Trophoblast cell (in vitro differentiated cells and primary cell): ENCODE measurements at regions not wholly inside any gene's neighbourhood (a gene's known extent, or its start where the extent isn't known, plus 50 kb on each side); places are given as distances from the start of the nearest gene placed in this dataset.

Experiments used
- DNase-seq, 2 donors: peaks; one replicate each; pipeline ENCODE4 v3.0.0-alpha.2; 2016
- H2AFZ ChIP-seq: 2 replicates; pipeline ENCODE4 v1.6.1; 2013; ENCODE audit warnings: low read length, moderate library complexity, mild to moderate bottlenecking; ENCODE audit not compliant: insufficient read depth, poor library complexity
- H2AK5ac ChIP-seq: 2 replicates; pipeline ENCODE4 v1.6.1; 2013; ENCODE audit warnings: mild to moderate bottlenecking, low read length
- H2BK120ac ChIP-seq: 2 replicates; pipeline ENCODE4 v1.6.1; 2013; ENCODE audit warnings: low read length, mild to moderate bottlenecking, moderate library complexity; ENCODE audit not compliant: insufficient read depth, poor library complexity
- H2BK12ac ChIP-seq: 2 replicates; pipeline ENCODE4 v1.6.1; 2013; ENCODE audit warnings: mild to moderate bottlenecking, low read length, moderate library complexity
- H2BK5ac ChIP-seq: 2 replicates; pipeline ENCODE4 v1.6.1; 2013; ENCODE audit warnings: low read length, low read depth, moderate library complexity, mild to moderate bottlenecking; ENCODE audit not compliant: poor library complexity
- H3K14ac ChIP-seq: 2 replicates; pipeline ENCODE4 v1.6.1; 2013; ENCODE audit warnings: mild to moderate bottlenecking, low read length
- H3K18ac ChIP-seq: 2 replicates; pipeline ENCODE4 v1.6.1; 2013; ENCODE audit warnings: mild to moderate bottlenecking, low read length
- H3K23ac ChIP-seq: 2 replicates; pipeline ENCODE4 v1.6.1; 2013; ENCODE audit warnings: low read length
- H3K27ac ChIP-seq: 2 replicates; pipeline ENCODE4 v1.5.1; 2013; ENCODE audit warnings: low read depth, mild to moderate bottlenecking, inconsistent platforms, low read length, moderate library complexity
- H3K27me3 ChIP-seq: 2 replicates; pipeline ENCODE4 v1.6.1; 2013; ENCODE audit warnings: inconsistent platforms, mild to moderate bottlenecking, low read length, moderate library complexity; ENCODE audit not compliant: insufficient read depth
- H3K36me3 ChIP-seq, 2 experiments: 1 replicate in 1 of 2; 2 replicates in 1 of 2; pipeline ENCODE4 v1.6.1; 2013; ENCODE audit warnings: low read length in 2 of 2, mild to moderate bottlenecking in 2 of 2, moderate library complexity in 1 of 2; ENCODE audit not compliant: insufficient read depth in 2 of 2, control insufficient read depth in 1 of 2
- H3K4ac ChIP-seq: 2 replicates; pipeline ENCODE4 v1.6.1; 2013; ENCODE audit warnings: low read depth, mild to moderate bottlenecking, low read length, moderate library complexity
- H3K4me1 ChIP-seq, 2 experiments: 1 replicate in 1 of 2; 2 replicates in 1 of 2; pipeline ENCODE4 v1.6.1; 2013; ENCODE audit warnings: low read length in 2 of 2, mild to moderate bottlenecking in 2 of 2, moderate library complexity in 1 of 2; ENCODE audit not compliant: insufficient read depth in 2 of 2, control insufficient read depth in 1 of 2
- H3K4me2 ChIP-seq: 2 replicates; pipeline ENCODE4 v1.6.1; 2013; ENCODE audit warnings: inconsistent platforms, mild to moderate bottlenecking, low read length, moderate library complexity
- H3K4me3 ChIP-seq: 2 replicates; pipeline ENCODE4 v1.5.1; 2013; ENCODE audit warnings: mild to moderate bottlenecking, low read depth, low read length, inconsistent platforms
- H3K79me1 ChIP-seq: one replicate; pipeline ENCODE4 v1.6.1; 2013; ENCODE audit warnings: low read length
- H3K79me2 ChIP-seq: 2 replicates; pipeline ENCODE4 v1.6.1; 2013; ENCODE audit warnings: low read length, mild to moderate bottlenecking; ENCODE audit not compliant: control insufficient read depth, insufficient read depth, poor library complexity
- H3K9ac ChIP-seq: 2 replicates; pipeline ENCODE4 v1.6.1; 2013; ENCODE audit warnings: mild to moderate bottlenecking, low read length
- H3K9me3 ChIP-seq: 2 replicates; pipeline ENCODE4 v1.6.1; 2013; ENCODE audit warnings: low read depth, mild to moderate bottlenecking, control low read depth, inconsistent platforms, low read length; ENCODE audit not compliant: insufficient read depth
- H4K12ac ChIP-seq: 2 replicates; pipeline ENCODE4 v1.6.1; 2013; ENCODE audit warnings: low read depth, mild to moderate bottlenecking, low read length, moderate library complexity
- H4K8ac ChIP-seq: 2 replicates; pipeline ENCODE4 v1.6.1; 2013; ENCODE audit warnings: low read depth, mild to moderate bottlenecking, low read length, moderate library complexity
- H4K91ac ChIP-seq: one replicate; pipeline ENCODE4 v1.6.1; 2013; ENCODE audit warnings: low read depth, mild to moderate bottlenecking, low read length, moderate library complexity
- WGBS: extraction: QIAGEN DNeasy Blood & Tissue Kit; methylation state at CpG from one replicate; pipeline ENCODE4 v1.1.7; 2013; ENCODE audit warnings: missing lambda C conversion rate; ENCODE audit not compliant: insufficient read length, insufficient coverage; ENCODE audit errors: extremely low coverage; 5-methylcytosine and 5-hydroxymethylcytosine counted together

- WGBS: no CpG with 5 or more reads among the region's 5 CpGs
- Histone ChIP-seq H3K4me1 (no peaks in the 10 kb centered on the region), H4K12ac (no peak overlapping the region), H3K9me3 (peaks cover 17% of the 10 kb centered on the region), H3K79me2 (no peaks in the 10 kb centered on the region), H3K4me3 (no peak overlapping the region), H3K36me3 (no peaks in the 10 kb centered on the region), H2BK12ac (no peak overlapping the region), H3K27ac (no peak overlapping the region), H3K4me2 (no peak overlapping the region), H3K18ac (no peak overlapping the region), H2BK5ac (no peak overlapping the region), H2AK5ac (no peak overlapping the region), H3K9ac (no peak overlapping the region), H2BK120ac (no peak overlapping the region), H3K27me3 (no peaks in the 10 kb centered on the region), H3K23ac (no peak overlapping the region), H3K79me1 (no peaks in the 10 kb centered on the region), H4K91ac (no peak overlapping the region), H3K14ac (no peak overlapping the region), H2AFZ (no peak overlapping the region), H3K4ac (no peak overlapping the region), H4K8ac (no peak overlapping the region)
- no peak for DNase-seq
Measured at GRCh38 chr5:2920312-2920711, 168.8 kb upstream of the IRX2 start.

- H3K79me1 ChIP-seq: no peaks in the 10 kb centered on the region
- no peak overlapping the region for H2AFZ ChIP-seq
- H3K18ac ChIP-seq: no peak overlapping the region
- no peaks in the 10 kb centered on the region for H3K36me3 ChIP-seq
- H3K4me2 ChIP-seq: no peak overlapping the region
- H3K14ac ChIP-seq: no peak overlapping the region
- H3K4ac ChIP-seq: no peak overlapping the region
- no peak overlapping the region for H4K8ac ChIP-seq
- no peak for DNase-seq
- no peak overlapping the region for H3K27ac ChIP-seq
- no peak overlapping the region for H2AK5ac ChIP-seq
- no peak overlapping the region for H4K12ac ChIP-seq
- no peak overlapping the region for H2BK120ac ChIP-seq
- no peak overlapping the region for H2BK5ac ChIP-seq
- peaks cover 17% of the 10 kb centered on the region for H3K9me3 ChIP-seq
- WGBS: no CpG with 5 or more reads among the region's 11 CpGs
- H3K4me3 ChIP-seq: no peak overlapping the region
- H2BK12ac ChIP-seq: no peak overlapping the region
- H3K9ac ChIP-seq: no peak overlapping the region
- H3K23ac ChIP-seq: no peak overlapping the region
- no peaks in the 10 kb centered on the region for H3K4me1 ChIP-seq
- peaks cover 4% of the 10 kb centered on the region for H3K27me3 ChIP-seq
- H3K79me2 ChIP-seq: no peaks in the 10 kb centered on the region
- no peak overlapping the region for H4K91ac ChIP-seq
Measured at GRCh38 chr5:2919310-2920018, 168.0 kb upstream of the IRX2 start.

GRCh38 chr5:2917524-2917923 lies 166.0 kb upstream of the IRX2 start:
- no peak overlapping the region for H4K12ac ChIP-seq
- peak overlapping the region; percentile 15 for H3K9ac ChIP-seq
- no peak overlapping the region for H3K27ac ChIP-seq
- no peak overlapping the region for H3K4me2 ChIP-seq
- H2BK5ac ChIP-seq: no peak overlapping the region
- no peaks in the 10 kb centered on the region for H3K36me3 ChIP-seq
- H3K4ac ChIP-seq: no peak overlapping the region
- H3K79me2 ChIP-seq: no peaks in the 10 kb centered on the region
- H2AK5ac ChIP-seq: no peak overlapping the region
- H3K9me3 ChIP-seq: peaks cover 17% of the 10 kb centered on the region
- no peak overlapping the region for H2AFZ ChIP-seq
- H3K14ac ChIP-seq: no peak overlapping the region
- no CpG with 5 or more reads among the region's 19 CpGs for WGBS
- no peak overlapping the region for H3K18ac ChIP-seq
- no peak overlapping the region for H2BK12ac ChIP-seq
- H3K4me3 ChIP-seq: no peak overlapping the region
- H3K23ac ChIP-seq: no peak overlapping the region
- no peak overlapping the region for H4K91ac ChIP-seq
- no peak overlapping the region for H2BK120ac ChIP-seq
- no peak for DNase-seq
- peaks cover 7% of the 10 kb centered on the region for H3K27me3 ChIP-seq
- H3K79me1 ChIP-seq: no peaks in the 10 kb centered on the region
- H3K4me1 ChIP-seq: no peaks in the 10 kb centered on the region
- H4K8ac ChIP-seq: no peak overlapping the region

GRCh38 chr5:2917093-2917492 lies 165.6 kb upstream of the IRX2 start:
- no peak overlapping the region for H3K14ac ChIP-seq
- H2BK12ac ChIP-seq: no peak overlapping the region
- H4K91ac ChIP-seq: no peak overlapping the region
- DNase-seq: no peak
- peaks cover 17% of the 10 kb centered on the region for H3K9me3 ChIP-seq
- H3K18ac ChIP-seq: no peak overlapping the region
- H3K4me3 ChIP-seq: no peak overlapping the region
- no peaks in the 10 kb centered on the region for H3K36me3 ChIP-seq
- H3K27me3 ChIP-seq: peaks cover 7% of the 10 kb centered on the region
- no peaks in the 10 kb centered on the region for H3K4me1 ChIP-seq
- no peak overlapping the region for H3K27ac ChIP-seq
- H3K79me1 ChIP-seq: no peaks in the 10 kb centered on the region
- no peak overlapping the region for H4K12ac ChIP-seq
- no peaks in the 10 kb centered on the region for H3K79me2 ChIP-seq
- H3K4me2 ChIP-seq: no peak overlapping the region
- no peak overlapping the region for H2AK5ac ChIP-seq
- H3K4ac ChIP-seq: no peak overlapping the region
- no peak overlapping the region for H2BK5ac ChIP-seq
- WGBS: no CpG with 5 or more reads among the region's 16 CpGs
- no peak overlapping the region for H4K8ac ChIP-seq
- H3K9ac ChIP-seq: no peak overlapping the region
- H2BK120ac ChIP-seq: no peak overlapping the region
- no peak overlapping the region for H2AFZ ChIP-seq
- H3K23ac ChIP-seq: no peak overlapping the region
